ENCODE measurements at regions not wholly inside any gene's neighbourhood (a gene's known extent, or its start where the extent isn't known, plus 50 kb on each side); places are given as distances from the start of the nearest gene placed in this dataset.

- no peak for DNase-seq
- CTCF ChIA-PET = no interaction called here
Observed at GRCh38 chr18:38933910-38934510, 1368.4 kb upstream of the CELF4 start.

GRCh38 chr18:38933322-38933721 lies 1367.7 kb upstream of the CELF4 start:
- Histone ChIP-seq H3K27ac (ENCODE audit: insufficient read depth in 1 of 2, low read depth in 1 of 2, low read length in 2 of 2, poor library complexity in 1 of 2, severe bottlenecking in 2 of 2) (no peak overlapping the region), H3K4me1 (ENCODE audit: control extremely low read depth in 1 of 4, control insufficient read depth in 4 of 4, insufficient read depth in 4 of 4, low read length in 3 of 4) (no peaks in the 10 kb centered on the region), H3K4me3 (ENCODE audit: control insufficient read depth in 1 of 7, extremely low read depth in 1 of 7, insufficient read depth in 4 of 7, low read depth in 2 of 7, low read length in 6 of 7) (no peak overlapping the region), H3K27me3 (replicated peaks in 2 of 5; ENCODE audit: control insufficient read depth in 4 of 5, insufficient read depth in 5 of 5, low read length in 4 of 5) (no peaks in the 10 kb centered on the region), H3K9me3 (ENCODE audit: control extremely low read depth in 1 of 5, control insufficient read depth in 4 of 5, insufficient read depth in 2 of 5, low read depth in 1 of 5, low read length in 4 of 5) (no peaks in the 10 kb centered on the region), H3K36me3 (ENCODE audit: control insufficient read depth in 4 of 4, insufficient read depth in 4 of 4, low read length in 3 of 4) (no peaks in the 10 kb centered on the region)
- no peak for DNase-seq
- ChIA-PET POLR2A (no interaction called here), CTCF (no interaction called here)
- WGBS (ENCODE audit: insufficient coverage) = 92% methylated on average over 2 of the region's 3 CpGs

More at GRCh38 chr18:38933910-38934510, 1368.4 kb upstream of the CELF4 start:
- H3K27ac ChIP-seq (ENCODE audit: insufficient read depth in 1 of 2, low read depth in 1 of 2, low read length in 2 of 2, poor library complexity in 1 of 2, severe bottlenecking in 2 of 2) = no peak overlapping the region
- no peak overlapping the region for H3K4me3 ChIP-seq (ENCODE audit: control insufficient read depth in 1 of 7, extremely low read depth in 1 of 7, insufficient read depth in 4 of 7, low read depth in 2 of 7, low read length in 6 of 7)
- no peaks in the 10 kb centered on the region for H3K9me3 ChIP-seq (ENCODE audit: control extremely low read depth in 1 of 5, control insufficient read depth in 4 of 5, insufficient read depth in 2 of 5, low read depth in 1 of 5, low read length in 4 of 5)
- H3K27me3 ChIP-seq (replicated peaks in 2 of 5; ENCODE audit: control insufficient read depth in 4 of 5, insufficient read depth in 5 of 5, low read length in 4 of 5) = no peaks in the 10 kb centered on the region
- H3K4me1 ChIP-seq (ENCODE audit: control extremely low read depth in 1 of 4, control insufficient read depth in 4 of 4, insufficient read depth in 4 of 4, low read length in 3 of 4) = no peaks in the 10 kb centered on the region
- POLR2A ChIA-PET = no interaction called here
- H3K36me3 ChIP-seq (ENCODE audit: control insufficient read depth in 4 of 4, insufficient read depth in 4 of 4, low read length in 3 of 4) = no peaks in the 10 kb centered on the region

GRCh38 chr18:38932752-38933151 lies 1367.2 kb upstream of the CELF4 start:
- CTCF ChIA-PET = no interaction called here
- no peaks in the 10 kb centered on the region for H3K36me3 ChIP-seq (ENCODE audit: control insufficient read depth in 4 of 4, insufficient read depth in 4 of 4, low read length in 3 of 4)
- POLR2A ChIA-PET = no interaction called here
- H3K4me1 ChIP-seq (ENCODE audit: control extremely low read depth in 1 of 4, control insufficient read depth in 4 of 4, insufficient read depth in 4 of 4, low read length in 3 of 4) = no peaks in the 10 kb centered on the region
- WGBS (ENCODE audit: insufficient coverage) = 90% methylated on average over 2 of the region's 3 CpGs
- no peak overlapping the region for H3K27ac ChIP-seq (ENCODE audit: insufficient read depth in 1 of 2, low read depth in 1 of 2, low read length in 2 of 2, poor library complexity in 1 of 2, severe bottlenecking in 2 of 2)
- H3K9me3 ChIP-seq (ENCODE audit: control extremely low read depth in 1 of 5, control insufficient read depth in 4 of 5, insufficient read depth in 2 of 5, low read depth in 1 of 5, low read length in 4 of 5) = no peaks in the 10 kb centered on the region
- H3K27me3 ChIP-seq (replicated peaks in 2 of 5; ENCODE audit: control insufficient read depth in 4 of 5, insufficient read depth in 5 of 5, low read length in 4 of 5) = no peaks in the 10 kb centered on the region
- H3K4me3 ChIP-seq (ENCODE audit: control insufficient read depth in 1 of 7, extremely low read depth in 1 of 7, insufficient read depth in 4 of 7, low read depth in 2 of 7, low read length in 6 of 7) = no peak overlapping the region
- no peak for DNase-seq

GRCh38 chr18:38931754-38932050 lies 1366.1 kb upstream of the CELF4 start:
- WGBS (ENCODE audit: insufficient coverage) = 100% methylated on average over 1 of the region's 3 CpGs
- Histone ChIP-seq H3K27me3 (replicated peaks in 2 of 5; ENCODE audit: control insufficient read depth in 4 of 5, insufficient read depth in 5 of 5, low read length in 4 of 5) (no peaks in the 10 kb centered on the region), H3K9me3 (ENCODE audit: control extremely low read depth in 1 of 5, control insufficient read depth in 4 of 5, insufficient read depth in 2 of 5, low read depth in 1 of 5, low read length in 4 of 5) (no peaks in the 10 kb centered on the region), H3K4me3 (ENCODE audit: control insufficient read depth in 1 of 7, extremely low read depth in 1 of 7, insufficient read depth in 4 of 7, low read depth in 2 of 7, low read length in 6 of 7) (no peak overlapping the region), H3K36me3 (ENCODE audit: control insufficient read depth in 4 of 4, insufficient read depth in 4 of 4, low read length in 3 of 4) (no peaks in the 10 kb centered on the region), H3K27ac (ENCODE audit: insufficient read depth in 1 of 2, low read depth in 1 of 2, low read length in 2 of 2, poor library complexity in 1 of 2, severe bottlenecking in 2 of 2) (no peak overlapping the region), H3K4me1 (ENCODE audit: control extremely low read depth in 1 of 4, control insufficient read depth in 4 of 4, insufficient read depth in 4 of 4, low read length in 3 of 4) (no peaks in the 10 kb centered on the region)
- DNase-seq = no peak
- CTCF ChIA-PET = no interaction called here
- POLR2A ChIA-PET = no interaction called here

GRCh38 chr18:38930881-38931753 lies 1365.5 kb upstream of the CELF4 start:
- Histone ChIP-seq H3K9me3 (ENCODE audit: control extremely low read depth in 1 of 5, control insufficient read depth in 4 of 5, insufficient read depth in 2 of 5, low read depth in 1 of 5, low read length in 4 of 5) (no peaks in the 10 kb centered on the region), H3K27me3 (replicated peaks in 2 of 5; ENCODE audit: control insufficient read depth in 4 of 5, insufficient read depth in 5 of 5, low read length in 4 of 5) (no peaks in the 10 kb centered on the region), H3K27ac (ENCODE audit: insufficient read depth in 1 of 2, low read depth in 1 of 2, low read length in 2 of 2, poor library complexity in 1 of 2, severe bottlenecking in 2 of 2) (no peak overlapping the region), H3K36me3 (ENCODE audit: control insufficient read depth in 4 of 4, insufficient read depth in 4 of 4, low read length in 3 of 4) (no peaks in the 10 kb centered on the region), H3K4me3 (ENCODE audit: control insufficient read depth in 1 of 7, extremely low read depth in 1 of 7, insufficient read depth in 4 of 7, low read depth in 2 of 7, low read length in 6 of 7) (no peak overlapping the region), H3K4me1 (ENCODE audit: control extremely low read depth in 1 of 4, control insufficient read depth in 4 of 4, insufficient read depth in 4 of 4, low read length in 3 of 4) (no peaks in the 10 kb centered on the region)
- DNase-seq = no peak
- ChIA-PET POLR2A (no interaction called here), CTCF (no interaction called here)
- 100% methylated on average over 1 of the region's 3 CpGs for WGBS (ENCODE audit: insufficient coverage)

GRCh38 chr18:38923540-38923939 lies 1357.9 kb upstream of the CELF4 start:
- CTCF ChIA-PET = no interaction called here
- Histone ChIP-seq H3K36me3 (ENCODE audit: control insufficient read depth in 4 of 4, insufficient read depth in 4 of 4, low read length in 3 of 4) (no peaks in the 10 kb centered on the region), H3K4me1 (ENCODE audit: control extremely low read depth in 1 of 4, control insufficient read depth in 4 of 4, insufficient read depth in 4 of 4, low read length in 3 of 4) (peaks cover 0 to 10% (median 5%) of the 10 kb centered on the region in 4 experiments), H3K27me3 (replicated peaks in 2 of 5; ENCODE audit: control insufficient read depth in 4 of 5, insufficient read depth in 5 of 5, low read length in 4 of 5) (no peaks in the 10 kb centered on the region), H3K27ac (ENCODE audit: insufficient read depth in 1 of 2, low read depth in 1 of 2, low read length in 2 of 2, poor library complexity in 1 of 2, severe bottlenecking in 2 of 2) (peak overlapping the region; percentile 33 to 75), H3K4me3 (ENCODE audit: control insufficient read depth in 1 of 7, extremely low read depth in 1 of 7, insufficient read depth in 4 of 7, low read depth in 2 of 7, low read length in 6 of 7) (no peak overlapping the region), H3K9me3 (ENCODE audit: control extremely low read depth in 1 of 5, control insufficient read depth in 4 of 5, insufficient read depth in 2 of 5, low read depth in 1 of 5, low read length in 4 of 5) (no peaks in the 10 kb centered on the region)
- POLR2A ChIA-PET = interaction anchor here (0.6 kb wide), 1 partner anchor 38 kb away, joined by 3 read pairs; no protein-coding TSS in a partner anchor
- DNase-seq = no peak
- WGBS (ENCODE audit: insufficient coverage) = 100% methylated on average over 1 of the region's 3 CpGs

GRCh38 chr18:38923126-38923525 lies 1357.5 kb upstream of the CELF4 start:
- whole genome bisulfite sequencing (ENCODE audit: insufficient coverage) = no CpG with 5 or more reads among the region's 1 CpG
- peak; percentile 41 to 87 (median 80) for DNase-seq
- H3K27me3 ChIP-seq (replicated peaks in 2 of 5; ENCODE audit: control insufficient read depth in 4 of 5, insufficient read depth in 5 of 5, low read length in 4 of 5) = no peaks in the 10 kb centered on the region

More at GRCh38 chr18:38923126-38923525, 1357.5 kb upstream of the CELF4 start:
- H3K36me3 ChIP-seq (ENCODE audit: control insufficient read depth in 4 of 4, insufficient read depth in 4 of 4, low read length in 3 of 4) = no peaks in the 10 kb centered on the region
- ChIA-PET CTCF (no interaction called here), POLR2A (no interaction called here)
- peaks cover 0 to 10% (median 5%) of the 10 kb centered on the region in 4 experiments for H3K4me1 ChIP-seq (ENCODE audit: control extremely low read depth in 1 of 4, control insufficient read depth in 4 of 4, insufficient read depth in 4 of 4, low read length in 3 of 4)
- H3K9me3 ChIP-seq (ENCODE audit: control extremely low read depth in 1 of 5, control insufficient read depth in 4 of 5, insufficient read depth in 2 of 5, low read depth in 1 of 5, low read length in 4 of 5) = peaks cover 0 to 2% (median 0%) of the 10 kb centered on the region in 5 experiments
- H3K27ac ChIP-seq (ENCODE audit: insufficient read depth in 1 of 2, low read depth in 1 of 2, low read length in 2 of 2, poor library complexity in 1 of 2, severe bottlenecking in 2 of 2) = peak overlapping the region; percentile 33 to 75
- no peak overlapping the region for H3K4me3 ChIP-seq (ENCODE audit: control insufficient read depth in 1 of 7, extremely low read depth in 1 of 7, insufficient read depth in 4 of 7, low read depth in 2 of 7, low read length in 6 of 7)
